GM12878 (cell line): ENCODE measurements at regions not wholly inside any gene's neighbourhood (a gene's known extent, or its start where the extent isn't known, plus 50 kb on each side); places are given as distances from the start of the nearest gene placed in this dataset.
"Not testable (repeated sequence)": the region's sequence is repeated elsewhere in the genome, so short reads cannot be mapped to it uniquely, and the experiment has no call there.

Experiments used
- ATAC-seq: fragments of 200-7000 bp; cut with Tn5 transposase; 3 replicates; pipeline ENCODE4 v1.9.1; 2020; ENCODE audit warnings: mild to moderate bottlenecking, moderate library complexity
- BruUV-seq: library from RNA; stranded (reverse); fragments of 400-500 nt; replicated peaks from 2 replicates; lab custom pipeline; 2021; lab: Mats Ljungman, UMichigan
- CTCF ChIA-PET: fragments of 300-600 bp; sonication (Branson Sonifier 250); formaldehyde crosslinking; extraction: SDS; loops from one replicate; lab custom pipeline; 2021; ENCODE audit warnings: inconsistent platforms; lab: Yijun Ruan, JAX
- POLR2A ChIA-PET: fragments of 350-600 bp; formaldehyde crosslinking; extraction: SDS; loops from one replicate; lab custom pipeline; 2021; ENCODE audit warnings: inconsistent platforms; lab: Charles Lee
- RAD21 ChIA-PET: fragments of 300-600 bp; sonication (Branson Sonifier 250); formaldehyde crosslinking; loops from one replicate; lab custom pipeline; 2023; ENCODE audit warnings: antibody characterized with exemption; ENCODE audit not compliant: unreplicated experiment; lab: Charles Lee
- SMC1A ChIA-PET: fragments of 300-600 bp; sonication (Branson Sonifier 250); formaldehyde crosslinking; loops from one replicate; lab custom pipeline; 2023; ENCODE audit not compliant: unreplicated experiment, uncharacterized antibody; lab: Charles Lee
- DNase-seq: peaks from one replicate; pipeline ENCODE4 v3.0.0-alpha.2; 2011; ENCODE audit warnings: low read depth, low spot score
- FAIRE-seq: peaks from 3 replicates; lab custom pipeline; 2011; peaks lifted over from hg19 to GRCh38; lab: Jason Lieb, UNC
- H2AFZ ChIP-seq: 2 replicates; pipeline ENCODE4 v1.6.0; 2011; ENCODE audit warnings: low read depth, low read length, control low read depth; ENCODE audit not compliant: control insufficient read depth
- H3K27ac ChIP-seq: 2 replicates; pipeline ENCODE4 v1.5.1; 2011; ENCODE audit warnings: control low read depth; ENCODE audit not compliant: control insufficient read depth, insufficient read depth
- H3K27me3 ChIP-seq, 2 experiments: replicated peaks in 1 of 2; 2 replicates each; pipeline versions ENCODE4 v1.6.0 to v1.6.1; 2011; ENCODE audit warnings: low read length in 1 of 2; ENCODE audit not compliant: control insufficient read depth in 2 of 2, insufficient read depth in 2 of 2
- H3K36me3 ChIP-seq, 2 experiments: 2 replicates each; pipeline ENCODE4 v1.5.1; 2011; ENCODE audit warnings: low read length in 1 of 2; ENCODE audit not compliant: control insufficient read depth in 2 of 2, insufficient read depth in 2 of 2
- H3K4me1 ChIP-seq: 2 replicates; pipeline ENCODE4 v1.6.1; 2011; ENCODE audit warnings: mild to moderate bottlenecking, low read length, moderate library complexity, mixed read lengths; ENCODE audit not compliant: control insufficient read depth, insufficient read depth
- H3K4me2 ChIP-seq: 2 replicates; pipeline ENCODE4 v1.6.0; 2011; ENCODE audit warnings: control low read depth; ENCODE audit not compliant: control insufficient read depth, insufficient read depth
- H3K4me3 ChIP-seq: fragments of 200-600 bp; sonication (generic); 2 replicates; pipeline ENCODE4 v1.5.1; 2016
- H3K79me2 ChIP-seq: 2 replicates; pipeline ENCODE4 v1.6.0; 2011; ENCODE audit warnings: low read length; ENCODE audit not compliant: control insufficient read depth, insufficient read depth
- H3K9ac ChIP-seq: 2 replicates; pipeline ENCODE4 v1.8.0; 2011; ENCODE audit warnings: low read length, control low read depth, mixed read lengths; ENCODE audit not compliant: control insufficient read depth, insufficient read depth
- H3K9me3 ChIP-seq: replicated peaks from 3 replicates; pipeline ENCODE4 v1.5.1; 2011; ENCODE audit warnings: mild to moderate bottlenecking, low read length; ENCODE audit not compliant: control insufficient read depth, insufficient read depth
- H4K20me1 ChIP-seq: 2 replicates; pipeline ENCODE4 v1.6.0; 2011; ENCODE audit not compliant: control insufficient read depth, insufficient read depth
- PAX5 ChIP-seq: IDR thresholded peaks from 2 replicates; pipeline ENCODE4 v1.6.1; 2011; ENCODE audit warnings: low read depth, low read length, borderline replicate concordance
- WGBS: methylation state at CpG from one replicate; pipeline ENCODE4 v1.1.6; 2016; ENCODE audit warnings: low lambda C conversion rate; ENCODE audit not compliant: insufficient replicate concordance, insufficient coverage; ENCODE audit errors: missing lambda C conversion rate; 5-methylcytosine and 5-hydroxymethylcytosine counted together
- in situ Hi-C: fragments of 300-500 bp; cut with MboI; formaldehyde crosslinking; loops from 9 replicates; pipeline ENCODE4 v1.14.3; 2018; ENCODE audit warnings: mixed read lengths
- intact Hi-C: fragments of 100-400 bp; cut with micrococcal nuclease; formaldehyde crosslinking; loops from one replicate; pipeline ENCODE4 v1.14.2; 2022; ENCODE audit not compliant: unreplicated experiment
- TF ChIP-seq, protein P1 (sequence below): fragments of 450-650 bp; IDR thresholded peaks from 2 replicates; pipeline ENCODE4 v1.6.1; 2014; ENCODE audit warnings: mild to moderate bottlenecking

GRCh38 chr5:145443366-145443765 is 391.8 kb downstream of the PRELID2 start:
- intact Hi-C loops: no loop called here
- H3K79me2 ChIP-seq: no peaks in the 10 kb centered on the region
- no peak for FAIRE-seq

DNA sequence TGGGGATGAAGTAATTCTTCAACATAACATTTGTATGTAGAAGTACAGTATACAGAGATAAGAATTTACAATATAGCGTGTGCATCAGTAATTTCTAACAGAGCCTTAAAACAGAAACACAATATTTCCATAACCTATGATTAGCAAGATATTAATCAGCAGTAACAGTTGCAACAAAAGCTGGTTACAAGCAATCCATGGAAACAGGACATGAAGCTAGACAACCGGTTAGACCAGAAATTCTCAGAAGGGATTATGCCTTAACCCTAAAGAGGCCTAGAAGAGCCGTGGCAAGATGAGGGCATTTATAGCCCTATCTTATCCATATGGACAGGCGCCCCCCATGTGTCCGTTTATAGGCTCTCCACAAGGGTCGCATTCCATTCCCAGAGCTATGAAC is 392.5 kb downstream of the PRELID2 start:
- DNase-seq, POLR2A ChIA-PET, H3K4me3 ChIP-seq, H3K9ac ChIP-seq, H3K27me3 ChIP-seq, H3K36me3 ChIP-seq, H3K79me2 ChIP-seq, intact Hi-C loops, ATAC-seq, in situ Hi-C loops, H4K20me1 ChIP-seq, BruUV-seq, CTCF ChIA-PET, H3K27ac ChIP-seq, FAIRE-seq, H3K4me1 ChIP-seq, H3K9me3 ChIP-seq, H3K4me2 ChIP-seq, RAD21 ChIA-PET, H2AFZ ChIP-seq: not testable (repeated sequence)
- WGBS: 64% methylated on average over 6 of the region's 6 CpGs
- SMC1A ChIA-PET: interaction anchor here (0.8 kb wide), 1 partner anchor 10 kb away, joined by 3 read pairs; no protein-coding TSS in a partner anchor

More at GRCh38 chr5:145443366-145443765, 391.8 kb downstream of the PRELID2 start:
- Histone ChIP-seq H2AFZ (no peak overlapping the region), H3K36me3 (no peaks in the 10 kb centered on the region), H4K20me1 (no peaks in the 10 kb centered on the region), H3K9ac (no peak overlapping the region), H3K27ac (no peak overlapping the region), H3K4me1 (no peaks in the 10 kb centered on the region), H3K4me2 (no peak overlapping the region), H3K4me3 (no peak overlapping the region), H3K27me3 (no peaks in the 10 kb centered on the region), H3K9me3 (no peaks in the 10 kb centered on the region)
- SMC1A ChIA-PET: interaction anchor here (0.8 kb wide), 1 partner anchor 11 kb away, joined by 3 read pairs; no protein-coding TSS in a partner anchor
- RAD21 ChIA-PET: no interaction called here
- CTCF ChIA-PET: no interaction called here
- no TSS peak for BruUV-seq
- in situ Hi-C loops: no loop called here
- TF ChIP-seq, protein P1, sequence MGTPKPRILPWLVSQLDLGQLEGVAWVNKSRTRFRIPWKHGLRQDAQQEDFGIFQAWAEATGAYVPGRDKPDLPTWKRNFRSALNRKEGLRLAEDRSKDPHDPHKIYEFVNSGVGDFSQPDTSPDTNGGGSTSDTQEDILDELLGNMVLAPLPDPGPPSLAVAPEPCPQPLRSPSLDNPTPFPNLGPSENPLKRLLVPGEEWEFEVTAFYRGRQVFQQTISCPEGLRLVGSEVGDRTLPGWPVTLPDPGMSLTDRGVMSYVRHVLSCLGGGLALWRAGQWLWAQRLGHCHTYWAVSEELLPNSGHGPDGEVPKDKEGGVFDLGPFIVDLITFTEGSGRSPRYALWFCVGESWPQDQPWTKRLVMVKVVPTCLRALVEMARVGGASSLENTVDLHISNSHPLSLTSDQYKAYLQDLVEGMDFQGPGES: no peak
- no peak for TF ChIP-seq PAX5
- ATAC-seq (no peak), DNase-seq (no peak)
- POLR2A ChIA-PET: no interaction called here
- 0% methylated on average over 2 of the region's 2 CpGs for WGBS
